NCI-H1417 (cell line): ENCODE measurements at regions not wholly inside any gene's neighbourhood (a gene's known extent, or its start where the extent isn't known, plus 50 kb on each side); places are given as distances from the start of the nearest gene placed in this dataset.
A peak's percentile ranks its signal among the peaks of the same experiment; 100 is the strongest.
"Not testable (repeated sequence)": the region's sequence is repeated elsewhere in the genome, so short reads cannot be mapped to it uniquely, and the experiment has no call there.

Source experiments
- DNase-seq, 3 experiments: peaks; one replicate each; lab custom pipeline; 2025; lab: John Stamatoyannopoulos, UW

- DNase-seq = no peak
Measured at GRCh38 chr6:119728220-119728750, 378.7 kb upstream of the MAN1A1 start.

DNA sequence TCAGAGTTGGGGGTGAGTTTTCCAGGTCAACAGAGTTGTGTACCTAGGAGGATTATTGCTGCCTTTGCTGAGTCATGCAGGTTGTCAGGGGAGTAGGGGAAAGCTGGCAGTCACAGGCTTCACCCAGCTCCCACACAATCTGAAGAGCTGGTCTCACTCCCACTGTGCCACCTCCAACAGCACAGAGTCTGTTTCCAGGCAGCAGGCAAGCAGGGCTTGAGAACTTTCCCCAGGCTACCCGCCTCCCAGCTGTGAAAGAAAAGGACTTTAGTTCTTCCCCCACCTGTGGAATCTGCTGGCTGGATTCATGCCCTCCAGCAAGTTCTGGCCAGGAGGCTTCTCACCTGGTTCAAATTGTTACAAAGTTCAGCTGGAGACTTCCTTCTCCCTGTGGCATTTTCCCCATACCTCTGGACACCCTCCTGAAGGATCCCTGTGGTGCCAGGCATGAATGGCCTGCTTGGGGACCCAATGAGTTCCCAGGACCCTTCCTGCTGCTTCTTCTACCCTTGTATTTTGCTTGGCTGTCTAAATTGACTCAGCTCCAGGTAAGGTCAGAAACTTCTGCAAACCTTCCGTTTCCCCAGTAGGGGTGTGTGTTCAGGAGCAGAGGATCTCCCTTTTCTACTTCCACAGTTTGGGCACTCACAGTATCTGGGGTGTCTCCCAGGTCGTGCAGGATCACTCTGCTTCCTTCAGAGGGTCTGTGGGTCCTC lies 378.1 kb upstream of the MAN1A1 start:
- peak in 1 of 3 experiments; percentile 6 for DNase-seq

DNA sequence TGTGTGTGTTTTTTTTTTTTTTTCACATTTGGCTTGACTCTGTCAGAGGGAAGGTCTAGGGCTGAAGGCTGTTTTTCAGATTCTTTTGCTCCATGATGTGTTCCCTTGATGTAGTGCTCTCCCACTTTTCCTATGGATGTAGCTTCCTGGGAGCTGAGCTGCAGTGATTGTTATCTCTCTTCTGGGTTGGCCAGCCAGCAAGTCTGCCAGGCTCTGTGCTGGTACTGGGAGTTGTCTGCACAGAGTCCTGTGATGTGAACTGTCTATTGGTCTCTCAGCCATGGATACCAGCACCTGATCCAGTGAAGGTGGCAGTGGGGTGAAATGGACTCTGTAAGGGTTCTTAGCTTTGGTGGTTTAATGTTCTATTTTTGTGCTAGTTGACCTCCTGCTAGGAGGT lies 377.4 kb upstream of the MAN1A1 start:
- DNase-seq = not testable (repeated sequence)

DNA sequence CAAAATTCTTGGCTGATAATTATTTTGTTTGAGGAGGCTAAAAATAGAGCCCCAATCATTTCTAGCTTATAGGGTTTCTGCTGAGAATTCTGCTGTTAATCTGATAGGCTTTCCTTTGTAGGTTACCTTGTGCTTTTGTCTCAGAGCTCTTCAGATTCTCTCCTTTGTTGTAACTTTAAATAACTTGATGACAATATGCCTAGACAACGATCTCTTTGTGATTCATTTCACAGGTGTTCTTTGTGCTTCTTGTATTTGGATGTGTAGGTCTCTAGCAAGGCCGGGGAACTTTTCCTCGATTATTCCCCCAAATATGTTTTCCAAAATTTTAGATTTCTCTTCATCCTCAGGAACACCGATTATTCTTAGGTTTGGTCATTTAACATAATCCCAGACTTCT lies 376.5 kb upstream of the MAN1A1 start:
- no peak for DNase-seq

- DNase-seq = no peak
Measured at GRCh38 chr6:119720160-119720559, 370.6 kb upstream of the MAN1A1 start.

GRCh38 chr6:119717942-119718341 lies 368.4 kb upstream of the MAN1A1 start:
- no peak for DNase-seq

DNA sequence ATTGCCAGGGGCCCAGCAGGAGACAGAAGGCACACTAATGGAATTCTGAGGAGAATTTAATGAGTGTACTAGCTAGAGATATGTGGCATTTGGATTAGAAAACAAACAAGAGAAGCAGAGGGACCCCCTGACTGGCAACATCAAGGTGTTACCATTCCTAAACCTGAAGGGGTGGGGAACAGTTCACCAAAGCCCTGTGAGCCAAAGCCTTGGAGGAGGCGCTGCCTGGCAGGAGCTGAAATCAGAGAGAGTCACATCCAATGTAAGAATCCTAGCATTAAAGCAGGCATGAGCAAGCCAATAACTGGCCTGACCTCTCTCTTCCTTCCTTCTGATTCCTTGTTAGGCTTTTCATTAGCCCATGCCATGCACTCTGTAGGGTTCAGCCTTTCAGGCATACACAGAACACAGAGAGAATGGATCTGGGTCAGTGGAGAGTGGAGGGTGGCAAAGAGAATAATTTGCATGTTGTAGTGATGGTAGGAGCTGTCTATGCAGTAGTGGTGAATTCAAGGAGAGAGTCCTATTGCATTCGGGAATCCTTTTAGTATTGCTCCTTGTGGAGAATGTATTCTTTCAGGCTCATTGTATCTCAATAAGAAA lies 367.2 kb upstream of the MAN1A1 start:
- DNase-seq = no peak

- DNase-seq = no peak
Measured at GRCh38 chr6:119713903-119714302, 364.3 kb upstream of the MAN1A1 start.

DNA sequence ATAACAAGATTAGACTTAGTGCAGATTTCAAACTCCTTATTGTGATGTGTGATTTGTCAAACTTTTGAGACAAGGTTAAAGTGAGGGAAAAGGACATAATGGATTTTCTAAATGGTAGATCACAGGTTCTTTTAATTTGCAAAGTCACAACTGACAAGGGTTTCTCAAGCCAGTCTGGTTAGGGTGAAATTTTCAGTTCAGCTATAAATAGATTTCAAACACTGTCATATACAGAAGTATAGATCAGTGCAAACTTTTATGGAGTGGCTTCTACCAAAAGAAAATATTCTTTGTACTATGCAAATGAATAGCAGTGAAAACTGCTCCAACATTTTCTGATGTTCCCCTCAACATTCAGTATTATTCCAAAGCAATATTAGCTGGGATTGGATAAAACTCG lies 337.1 kb upstream of the MAN1A1 start:
- no peak for DNase-seq

- DNase-seq = no peak
Measured at GRCh38 chr6:119686240-119686639, 336.7 kb upstream of the MAN1A1 start.

DNA sequence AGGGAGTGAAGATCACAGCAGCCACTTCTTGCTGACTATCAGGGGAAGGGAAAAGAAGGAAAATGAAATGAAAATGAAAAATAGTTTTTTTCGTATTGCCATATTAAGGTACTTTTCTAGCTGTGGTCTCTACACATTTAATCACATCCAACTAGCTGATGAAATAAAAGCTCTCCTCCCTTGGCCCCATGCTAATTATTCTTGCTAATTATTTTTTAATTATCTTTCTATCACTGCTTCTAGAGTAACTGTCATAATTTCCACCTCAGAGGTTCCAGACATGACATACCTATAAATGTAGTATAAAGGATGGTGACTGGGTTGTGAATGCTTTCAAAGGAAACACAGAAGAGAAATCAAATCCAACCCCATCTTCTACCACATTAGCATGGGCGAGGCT lies 334.1 kb upstream of the MAN1A1 start:
- no peak for DNase-seq

DNA sequence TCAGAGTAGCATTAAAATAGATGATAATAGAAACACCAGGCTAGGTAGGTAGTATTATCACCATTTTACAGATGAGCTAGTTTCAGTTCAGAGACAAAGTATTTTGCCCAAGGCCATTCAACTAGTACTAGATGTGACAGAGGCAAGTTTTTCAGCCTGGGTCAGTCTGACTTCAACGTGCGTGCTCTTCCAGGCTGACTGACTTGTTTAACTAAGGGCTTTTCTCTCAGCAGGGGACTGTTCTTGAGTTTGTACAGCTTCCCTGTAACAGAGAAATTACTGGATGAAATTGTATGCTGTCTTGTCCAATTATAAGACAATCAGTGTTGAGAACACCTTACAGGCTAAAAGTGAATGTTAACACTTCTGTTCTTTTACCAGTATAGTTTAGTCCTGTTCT lies 333.5 kb upstream of the MAN1A1 start:
- DNase-seq = peak; percentile 23 to 89 (median 58)

DNA sequence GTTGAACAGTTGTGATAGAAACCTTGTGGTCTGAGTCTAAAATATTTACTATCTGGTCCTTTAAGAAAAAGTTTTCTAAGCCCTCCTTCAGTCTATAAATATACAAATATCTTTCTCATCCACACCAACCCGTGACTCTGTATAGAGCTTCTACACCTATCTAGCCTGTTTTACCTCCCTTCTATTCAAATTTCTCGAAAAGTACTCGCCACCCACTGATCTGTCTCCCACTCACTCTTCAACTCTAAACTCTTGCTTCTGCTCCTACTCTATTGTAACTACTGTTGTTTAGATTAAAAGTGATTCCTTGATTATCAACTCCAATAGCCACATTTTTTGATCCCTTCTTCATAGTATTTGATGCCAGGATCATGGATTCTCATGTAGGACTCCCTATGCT lies 329.4 kb upstream of the MAN1A1 start:
- no peak for DNase-seq

GRCh38 chr6:119677384-119677783 lies 327.8 kb upstream of the MAN1A1 start:
- no peak for DNase-seq

GRCh38 chr6:119676961-119677360 lies 327.4 kb upstream of the MAN1A1 start:
- DNase-seq = no peak

GRCh38 chr6:119676230-119676629 lies 326.7 kb upstream of the MAN1A1 start:
- no peak for DNase-seq

DNA sequence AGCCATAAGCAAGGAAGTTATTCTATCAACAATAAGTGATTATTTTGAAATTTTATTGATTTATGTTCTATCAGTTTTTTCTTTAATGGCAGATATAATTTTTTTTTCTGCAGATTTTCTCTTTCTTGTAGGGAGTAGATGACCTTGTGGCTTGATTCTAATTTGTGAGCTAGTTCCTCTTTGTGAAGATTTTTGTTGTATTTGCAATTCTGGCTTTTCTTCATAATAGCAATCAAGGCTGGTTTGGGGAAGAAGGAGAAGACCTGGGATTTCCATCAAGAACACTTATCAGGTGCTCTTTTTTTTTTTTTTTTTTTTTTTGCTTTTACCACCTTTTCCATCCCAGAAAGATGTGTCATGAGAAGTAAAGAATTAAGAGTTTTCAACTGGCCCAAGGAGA lies 324.2 kb upstream of the MAN1A1 start:
- DNase-seq = no peak

DNA sequence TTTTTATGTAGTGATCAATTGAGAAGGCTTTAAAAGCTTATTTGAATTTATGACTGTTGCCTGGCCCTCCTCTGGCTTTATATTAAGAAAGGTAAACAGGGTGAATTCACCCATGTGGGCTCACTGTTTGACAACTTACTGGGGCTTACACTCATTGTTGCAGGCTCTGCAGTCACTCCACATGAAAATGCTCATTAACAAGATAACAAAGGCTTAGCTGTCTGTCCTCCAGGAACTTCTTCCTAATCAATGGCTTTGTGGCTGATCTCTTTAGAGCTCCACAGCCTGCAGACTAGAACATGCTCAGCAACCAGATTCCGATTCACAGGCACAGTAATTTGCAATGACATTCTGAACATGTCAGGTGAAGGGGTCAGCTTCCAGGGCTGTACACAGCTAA lies 323.2 kb upstream of the MAN1A1 start:
- peak in 2 of 3 experiments; percentile 12 to 64 for DNase-seq

DNA sequence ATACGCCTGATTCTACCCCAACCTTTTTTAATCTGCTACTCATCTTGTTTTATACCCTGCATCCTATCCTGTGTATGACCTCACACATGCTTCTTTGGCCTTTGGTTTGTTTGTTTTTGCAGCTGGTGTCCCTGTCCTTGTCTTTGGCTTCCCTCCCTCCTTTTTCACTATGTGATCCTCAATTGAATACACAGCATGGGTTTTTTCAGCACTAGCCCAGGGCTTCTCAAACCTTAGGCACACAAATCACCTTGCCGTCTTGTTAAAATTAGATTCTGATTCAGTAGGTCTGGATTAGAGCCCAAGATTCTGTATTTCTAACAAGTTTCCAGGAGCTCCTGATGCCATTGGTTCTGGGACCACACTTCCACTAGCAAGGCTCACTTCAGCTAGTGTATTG lies 321.5 kb upstream of the MAN1A1 start:
- DNase-seq = no peak

GRCh38 chr6:119669221-119669620 lies 319.7 kb upstream of the MAN1A1 start:
- DNase-seq = no peak

DNA sequence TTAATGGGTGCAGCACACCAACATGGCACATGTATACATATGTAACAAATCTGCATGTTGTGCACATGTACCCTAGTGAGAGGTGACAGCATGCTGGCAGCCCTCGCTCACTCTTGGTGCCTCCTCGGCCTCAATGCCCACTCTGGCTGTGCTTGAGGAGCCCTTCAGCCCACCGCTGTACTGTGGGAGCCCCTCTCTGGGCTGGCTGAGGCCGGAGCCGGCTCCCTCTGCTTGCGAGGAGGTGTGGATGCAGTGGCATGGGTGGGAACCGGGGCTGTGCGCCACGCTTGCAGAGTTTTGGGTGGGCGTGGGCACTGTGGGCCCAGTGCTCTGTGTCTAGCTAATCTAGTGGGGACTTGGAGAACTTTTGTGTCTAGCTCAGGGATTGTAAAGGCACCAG lies 315.9 kb upstream of the MAN1A1 start:
- not testable (repeated sequence) for DNase-seq

GRCh38 chr6:119661628-119662027 lies 312.1 kb upstream of the MAN1A1 start:
- DNase-seq = no peak

GRCh38 chr6:119661078-119661477 lies 311.5 kb upstream of the MAN1A1 start:
- DNase-seq = no peak

DNA sequence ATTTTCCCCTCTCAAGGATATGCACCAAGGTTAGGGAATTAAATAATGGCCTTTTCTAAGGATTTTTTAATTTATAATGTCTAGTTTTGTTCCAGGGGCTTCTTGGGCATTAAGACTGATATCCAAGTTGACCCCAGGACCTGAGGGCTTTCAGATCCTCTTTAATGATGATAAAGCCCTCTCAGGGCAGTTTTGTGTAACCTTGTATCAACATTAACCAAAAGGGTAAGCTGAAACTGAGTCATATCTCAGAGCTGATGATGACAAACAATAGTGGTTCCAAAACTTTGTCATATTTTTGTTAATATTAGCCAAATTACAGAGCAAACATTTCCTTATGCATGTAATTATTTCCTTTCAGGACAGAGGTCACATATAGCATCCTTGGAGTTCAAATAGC lies 309.4 kb upstream of the MAN1A1 start:
- no peak for DNase-seq
